CD14-positive monocyte (primary cell): ENCODE measurements at regions not wholly inside any gene's neighbourhood (a gene's known extent, or its start where the extent isn't known, plus 50 kb on each side); places are given as distances from the start of the nearest gene placed in this dataset.

Experiments used
- DNase-seq, 3 donors: peaks; one replicate each; pipeline ENCODE4 v3.0.0-alpha.2; 2011 to 2022
- H2AFZ ChIP-seq: 2 replicates; pipeline ENCODE4 v1.6.0; 2012; ENCODE audit warnings: mild to moderate bottlenecking, low read depth, low read length, inconsistent platforms; ENCODE audit not compliant: insufficient read depth, poor library complexity, severe bottlenecking
- H3K27ac ChIP-seq, 2 donors: 1 replicate in 1 of 2; 2 replicates in 1 of 2; pipeline ENCODE4 v1.5.1; 2012 to 2013; ENCODE audit warnings: low read length in 2 of 2, control low read depth in 1 of 2, inconsistent platforms in 1 of 2, low read depth in 1 of 2, mild to moderate bottlenecking in 1 of 2
- H3K27me3 ChIP-seq, 2 donors: one replicate each; pipeline versions ENCODE4 v1.6.0 to v1.6.1; 2011 to 2013; ENCODE audit warnings: low read length in 2 of 2; ENCODE audit not compliant: control insufficient read depth in 2 of 2, insufficient read depth in 2 of 2
- H3K36me3 ChIP-seq, 2 donors: replicated peaks in 1 of 2; 1 replicate in 1 of 2; 2 replicates in 1 of 2; pipeline versions ENCODE4 v1.5.1 to v1.6.1; 2012 to 2013; ENCODE audit warnings: low read length in 2 of 2, control low read depth in 1 of 2, inconsistent platforms in 1 of 2, mild to moderate bottlenecking in 1 of 2; ENCODE audit not compliant: insufficient read depth in 2 of 2, control insufficient read depth in 1 of 2
- H3K4me1 ChIP-seq, 2 donors: 1 replicate in 1 of 2; 2 replicates in 1 of 2; pipeline versions ENCODE4 v1.5.1 to v1.6.1; 2012 to 2013; ENCODE audit warnings: low read length in 2 of 2, control low read depth in 1 of 2, inconsistent platforms in 1 of 2, mild to moderate bottlenecking in 1 of 2, moderate library complexity in 1 of 2; ENCODE audit not compliant: insufficient read depth in 2 of 2, control insufficient read depth in 1 of 2
- H3K4me2 ChIP-seq: replicated peaks from 2 replicates; pipeline ENCODE3; 2012; ENCODE audit warnings: low read length, moderate library complexity, mild to moderate bottlenecking; ENCODE audit not compliant: poor library complexity, severe bottlenecking; ENCODE audit errors: extremely low read depth
- H3K4me3 ChIP-seq, 3 experiments: fragments of 200-600 bp in 1 of 3; sonication (generic) in 1 of 3; replicated peaks in 1 of 3; 1 replicate in 2 of 3; 2 replicates in 1 of 3; pipeline ENCODE4 v1.5.1; 2011 to 2013; ENCODE audit warnings: low read length in 3 of 3, mild to moderate bottlenecking in 3 of 3, control low read depth in 2 of 3, low read depth in 2 of 3, inconsistent platforms in 1 of 3, moderate library complexity in 1 of 3
- H3K79me2 ChIP-seq: 2 replicates; pipeline ENCODE4 v1.6.0; 2012; ENCODE audit warnings: mild to moderate bottlenecking, control low read depth, inconsistent platforms, low read length, moderate library complexity; ENCODE audit not compliant: insufficient read depth
- H3K9ac ChIP-seq: 2 replicates; pipeline ENCODE4 v1.6.0; 2017; ENCODE audit warnings: low read length, mild to moderate bottlenecking; ENCODE audit not compliant: insufficient read depth, poor library complexity, severe bottlenecking
- H3K9me3 ChIP-seq, 2 donors: replicated peaks in 1 of 2; 1 replicate in 1 of 2; 2 replicates in 1 of 2; pipeline versions ENCODE4 v1.5.1 to v1.6.1; 2012 to 2013; ENCODE audit warnings: low read length in 2 of 2, control low read depth in 1 of 2; ENCODE audit not compliant: control insufficient read depth in 1 of 2, insufficient read depth in 1 of 2
- H4K20me1 ChIP-seq: 2 replicates; pipeline ENCODE4 v1.6.0; 2012; ENCODE audit warnings: mild to moderate bottlenecking, low read length, control low read depth, moderate library complexity; ENCODE audit not compliant: insufficient read depth
- H3K27ac Mint-ChIP-seq, 7 donors: one replicate each; pipeline ENCODE4 v1.8.0; 2020; ENCODE audit warnings: mild to moderate bottlenecking in 7 of 7, mixed read lengths in 7 of 7, moderate library complexity in 6 of 7, inconsistent platforms in 2 of 7
- H3K27me3 Mint-ChIP-seq, 3 donors: one replicate each; pipeline ENCODE4 v1.8.0; 2021 to 2022; ENCODE audit warnings: low read depth in 3 of 3, mild to moderate bottlenecking in 3 of 3, mixed read lengths in 3 of 3, moderate library complexity in 3 of 3, inconsistent platforms in 1 of 3
- H3K36me3 Mint-ChIP-seq, 2 donors: one replicate each; pipeline ENCODE4 v1.8.0; 2020; ENCODE audit warnings: mixed read lengths in 2 of 2, inconsistent platforms in 1 of 2, mild to moderate bottlenecking in 1 of 2
- H3K4me1 Mint-ChIP-seq: one replicate; pipeline ENCODE4 v1.8.0; 2020; ENCODE audit warnings: mild to moderate bottlenecking, mixed read lengths
- H3K4me3 Mint-ChIP-seq, 2 donors: one replicate each; pipeline ENCODE4 v1.8.0; 2020; ENCODE audit warnings: mild to moderate bottlenecking in 2 of 2, mixed read lengths in 2 of 2, moderate library complexity in 1 of 2
- H3K9me3 Mint-ChIP-seq, 7 donors: one replicate each; pipeline ENCODE4 v1.8.0; 2020 to 2022; ENCODE audit warnings: mixed read lengths in 7 of 7, mild to moderate bottlenecking in 6 of 7, moderate library complexity in 6 of 7, inconsistent platforms in 2 of 7
- WGBS: methylation state at CpG from one replicate; pipeline ENCODE4 v1.1.5; 2013; ENCODE audit warnings: missing lambda C conversion rate; ENCODE audit not compliant: insufficient coverage; 5-methylcytosine and 5-hydroxymethylcytosine counted together
- intact Hi-C, 2 donors: fragments of 100-400 bp; cut with micrococcal nuclease; formaldehyde crosslinking; loops; one replicate each; pipeline versions ENCODE4 v1.15.0 to v1.15.1; 2023
- TF ChIP-seq, protein P1 (sequence below): fragments of 200-600 bp; IDR thresholded peaks from one replicate; pipeline ENCODE4 v1.8.0; 2022; ENCODE audit warnings: antibody characterized with exemption, mild to moderate bottlenecking

DNA sequence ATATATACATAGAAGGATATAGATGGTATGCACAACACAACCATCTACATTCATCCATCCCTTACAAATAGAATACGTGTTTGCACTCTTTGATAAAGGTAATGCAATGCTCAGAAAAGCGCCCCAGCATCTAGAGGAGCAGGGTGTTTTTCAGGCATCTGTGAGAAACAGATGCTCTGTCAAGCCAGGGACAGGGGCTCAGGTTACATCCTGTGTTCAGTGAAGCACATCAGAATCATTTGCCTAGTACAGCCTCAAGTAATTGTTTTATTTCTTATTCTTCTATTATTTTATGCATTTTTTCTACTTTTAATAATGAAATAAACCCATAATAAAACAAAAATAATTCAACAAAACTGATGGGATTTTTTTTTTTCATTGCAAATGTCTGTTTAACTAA, 50.5 kb upstream of the HIF1A start:
- peaks cover 0 to 1% (median 0%) of the 10 kb centered on the region in 7 donors for H3K9me3 Mint-ChIP-seq
- peaks cover 12% of the 10 kb centered on the region for H3K4me1 Mint-ChIP-seq
- H3K4me3 Mint-ChIP-seq: no peak overlapping the region
- no peak overlapping the region for H2AFZ ChIP-seq
- WGBS: 83% methylated on average over 1 of the region's 2 CpGs
- H3K27ac Mint-ChIP-seq: no peak overlapping the region
- H3K27ac ChIP-seq: no peak overlapping the region
- H3K9me3 ChIP-seq: no peaks in the 10 kb centered on the region
- H3K27me3 Mint-ChIP-seq: peaks cover 0 to 4% (median 0%) of the 10 kb centered on the region in 3 donors
- H3K36me3 Mint-ChIP-seq: no peaks in the 10 kb centered on the region
- no peak overlapping the region for H3K9ac ChIP-seq
- H3K4me2 ChIP-seq: no peak overlapping the region
- no peaks in the 10 kb centered on the region for H4K20me1 ChIP-seq
- peaks cover 6 to 14% of the 10 kb centered on the region in 2 donors for H3K4me1 ChIP-seq
- H3K4me3 ChIP-seq: no peak overlapping the region
- TF ChIP-seq, protein P1, sequence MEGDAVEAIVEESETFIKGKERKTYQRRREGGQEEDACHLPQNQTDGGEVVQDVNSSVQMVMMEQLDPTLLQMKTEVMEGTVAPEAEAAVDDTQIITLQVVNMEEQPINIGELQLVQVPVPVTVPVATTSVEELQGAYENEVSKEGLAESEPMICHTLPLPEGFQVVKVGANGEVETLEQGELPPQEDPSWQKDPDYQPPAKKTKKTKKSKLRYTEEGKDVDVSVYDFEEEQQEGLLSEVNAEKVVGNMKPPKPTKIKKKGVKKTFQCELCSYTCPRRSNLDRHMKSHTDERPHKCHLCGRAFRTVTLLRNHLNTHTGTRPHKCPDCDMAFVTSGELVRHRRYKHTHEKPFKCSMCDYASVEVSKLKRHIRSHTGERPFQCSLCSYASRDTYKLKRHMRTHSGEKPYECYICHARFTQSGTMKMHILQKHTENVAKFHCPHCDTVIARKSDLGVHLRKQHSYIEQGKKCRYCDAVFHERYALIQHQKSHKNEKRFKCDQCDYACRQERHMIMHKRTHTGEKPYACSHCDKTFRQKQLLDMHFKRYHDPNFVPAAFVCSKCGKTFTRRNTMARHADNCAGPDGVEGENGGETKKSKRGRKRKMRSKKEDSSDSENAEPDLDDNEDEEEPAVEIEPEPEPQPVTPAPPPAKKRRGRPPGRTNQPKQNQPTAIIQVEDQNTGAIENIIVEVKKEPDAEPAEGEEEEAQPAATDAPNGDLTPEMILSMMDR: no peak
- intact Hi-C loops: no loop called here
- no peaks in the 10 kb centered on the region for H3K79me2 ChIP-seq
- no peaks in the 10 kb centered on the region for H3K27me3 ChIP-seq
- DNase-seq: no peak
- H3K36me3 ChIP-seq: no peaks in the 10 kb centered on the region

DNA sequence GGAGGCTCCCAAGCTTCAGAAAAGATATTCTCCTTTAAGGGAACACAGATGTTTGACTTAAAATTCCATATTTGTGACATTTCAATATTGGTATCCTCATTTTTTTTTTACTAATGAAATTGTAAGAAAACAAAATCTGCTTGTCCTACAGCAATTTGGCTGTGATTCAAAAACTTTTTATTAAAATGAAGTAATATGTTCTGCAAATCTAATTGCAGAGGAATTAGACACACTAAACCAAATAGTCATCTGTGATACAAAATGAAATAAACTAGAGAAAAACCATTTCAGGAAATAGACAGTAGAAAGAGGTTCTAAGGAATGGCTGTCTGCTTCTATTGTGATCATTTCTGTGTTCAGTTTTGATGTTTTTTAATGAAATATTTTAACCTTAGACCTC, 50.1 kb upstream of the HIF1A start:
- no peaks in the 10 kb centered on the region for H3K36me3 ChIP-seq
- H3K4me1 ChIP-seq: peaks cover 6 to 14% of the 10 kb centered on the region in 2 donors
- no peak overlapping the region for H3K27ac ChIP-seq
- intact Hi-C loops: no loop called here
- H3K4me3 ChIP-seq: no peak overlapping the region
- Mint-ChIP-seq H3K27me3 (peaks cover 0 to 6% (median 0%) of the 10 kb centered on the region in 3 donors), H3K27ac (no peak overlapping the region), H3K36me3 (no peaks in the 10 kb centered on the region), H3K4me1 (peaks cover 12% of the 10 kb centered on the region), H3K9me3 (peaks cover 0 to 1% (median 0%) of the 10 kb centered on the region in 7 donors), H3K4me3 (no peak overlapping the region)
- no peak overlapping the region for H3K4me2 ChIP-seq
- no peaks in the 10 kb centered on the region for H3K27me3 ChIP-seq
- H3K9me3 ChIP-seq: no peaks in the 10 kb centered on the region
- no peaks in the 10 kb centered on the region for H4K20me1 ChIP-seq
- H3K9ac ChIP-seq: no peak overlapping the region
- TF ChIP-seq, protein P1: no peak
- H3K79me2 ChIP-seq: no peaks in the 10 kb centered on the region
- DNase-seq: no peak
- no peak overlapping the region for H2AFZ ChIP-seq
